SK-N-SH treated with all-trans-retinoic acid at 6 μM for 48 hours (cell line): ENCODE measurements at regions not wholly inside any gene's neighbourhood (a gene's known extent, or its start where the extent isn't known, plus 50 kb on each side); places are given as distances from the start of the nearest gene placed in this dataset.

Source experiments
- ATAC-seq: fragments of 200-7000 bp; cut with Tn5 transposase; 3 replicates; pipeline ENCODE4 v1.9.1; 2020; ENCODE audit warnings: mild to moderate bottlenecking, moderate library complexity
- ARNTL ChIP-seq: fragments of 450-650 bp; formaldehyde crosslinking; IDR thresholded peaks from 2 replicates; pipeline ENCODE4 v1.5.0; 2020; ENCODE audit warnings: low read depth, mild to moderate bottlenecking, moderate library complexity, borderline replicate concordance
- CSDC2 ChIP-seq: fragments of 250-450 bp; sonication (Bioruptor Pico); IDR thresholded peaks from 2 replicates; pipeline ENCODE4 v1.5.0; 2020; ENCODE audit warnings: mild to moderate bottlenecking, moderate library complexity
- ESRRG ChIP-seq: fragments of 250-450 bp; sonication (Bioruptor Pico); IDR thresholded peaks from 2 replicates; pipeline ENCODE4 v1.6.1; 2021; ENCODE audit warnings: mild to moderate bottlenecking
- RARB ChIP-seq: fragments of 250-450 bp; sonication (Bioruptor Pico); IDR thresholded peaks from 2 replicates; pipeline ENCODE4 v1.8.0; 2021; ENCODE audit warnings: mild to moderate bottlenecking, moderate library complexity
- SNAI2 ChIP-seq: fragments of 250-450 bp; sonication (Bioruptor Pico); IDR thresholded peaks from 2 replicates; pipeline ENCODE4 v1.5.0; 2020; ENCODE audit warnings: mild to moderate bottlenecking, moderate library complexity
- TCF4 ChIP-seq: fragments of 250-450 bp; sonication (Bioruptor Pico); IDR thresholded peaks from 2 replicates; pipeline ENCODE4 v1.8.0; 2021; ENCODE audit warnings: mild to moderate bottlenecking, moderate library complexity, borderline replicate concordance
- TOX ChIP-seq: fragments of 250-450 bp; sonication (Bioruptor Pico); IDR thresholded peaks from 2 replicates; pipeline ENCODE4 v1.8.0; 2021; ENCODE audit warnings: mild to moderate bottlenecking, moderate library complexity, borderline replicate concordance
- ZC3H10 ChIP-seq: fragments of 250-450 bp; sonication (Bioruptor Pico); IDR thresholded peaks from 2 replicates; pipeline ENCODE4 v1.5.1; 2021; ENCODE audit warnings: mild to moderate bottlenecking, moderate library complexity
- ZFP3 ChIP-seq: fragments of 250-450 bp; sonication (Bioruptor Pico); IDR thresholded peaks from 2 replicates; pipeline ENCODE4 v1.5.0; 2020; ENCODE audit warnings: mild to moderate bottlenecking, moderate library complexity
- ZFP30 ChIP-seq: fragments of 450-650 bp; formaldehyde crosslinking; IDR thresholded peaks from 2 replicates; pipeline ENCODE4 v1.5.0; 2022; ENCODE audit warnings: mild to moderate bottlenecking, moderate library complexity
- ZNF8 ChIP-seq: fragments of 450-650 bp; formaldehyde crosslinking; IDR thresholded peaks from 2 replicates; pipeline ENCODE4 v1.5.0; 2020; ENCODE audit warnings: mild to moderate bottlenecking, moderate library complexity
- TF ChIP-seq, protein P1 (sequence below): fragments of 250-450 bp; sonication (Bioruptor Pico); IDR thresholded peaks from 2 replicates; pipeline ENCODE4 v1.8.0; 2021; ENCODE audit warnings: low read depth, mild to moderate bottlenecking, moderate library complexity, borderline replicate concordance
- TF ChIP-seq, protein P2 (sequence below): fragments of 250-450 bp; sonication (Bioruptor Pico); IDR thresholded peaks from 2 replicates; pipeline ENCODE4 v1.8.0; 2020; ENCODE audit warnings: mild to moderate bottlenecking, moderate library complexity, borderline replicate concordance
- TF ChIP-seq, protein P3 (sequence below): fragments of 250-450 bp; sonication (Bioruptor Pico); IDR thresholded peaks from 2 replicates; pipeline ENCODE4 v1.5.0; 2020; ENCODE audit warnings: mild to moderate bottlenecking, moderate library complexity
- TF ChIP-seq, protein P4 (sequence below): fragments of 250-450 bp; sonication (Bioruptor Pico); IDR thresholded peaks from 2 replicates; pipeline ENCODE4 v1.5.1; 2021; ENCODE audit warnings: mild to moderate bottlenecking, moderate library complexity

DNA sequence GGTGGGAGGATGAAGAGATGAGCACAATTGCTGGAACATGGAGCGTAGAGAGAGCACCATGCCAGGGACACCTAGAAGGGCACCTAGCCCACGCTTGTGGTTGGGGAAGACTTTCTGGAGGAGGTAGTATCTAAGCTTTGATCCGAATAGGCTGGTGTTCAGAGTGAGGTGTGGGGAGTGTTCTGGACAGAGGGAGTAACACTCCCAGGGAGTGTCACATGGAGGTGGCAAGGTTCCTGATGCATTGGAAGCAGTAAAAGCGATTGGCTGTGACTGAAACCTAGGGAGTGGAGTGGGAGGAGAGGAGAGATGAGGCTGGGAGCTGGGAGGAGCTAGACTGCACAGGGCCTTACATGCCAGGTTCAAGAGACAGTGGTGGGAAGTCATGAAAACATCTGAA lies 188.0 kb upstream of the NCAM1 start:
- TF ChIP-seq, protein P1, sequence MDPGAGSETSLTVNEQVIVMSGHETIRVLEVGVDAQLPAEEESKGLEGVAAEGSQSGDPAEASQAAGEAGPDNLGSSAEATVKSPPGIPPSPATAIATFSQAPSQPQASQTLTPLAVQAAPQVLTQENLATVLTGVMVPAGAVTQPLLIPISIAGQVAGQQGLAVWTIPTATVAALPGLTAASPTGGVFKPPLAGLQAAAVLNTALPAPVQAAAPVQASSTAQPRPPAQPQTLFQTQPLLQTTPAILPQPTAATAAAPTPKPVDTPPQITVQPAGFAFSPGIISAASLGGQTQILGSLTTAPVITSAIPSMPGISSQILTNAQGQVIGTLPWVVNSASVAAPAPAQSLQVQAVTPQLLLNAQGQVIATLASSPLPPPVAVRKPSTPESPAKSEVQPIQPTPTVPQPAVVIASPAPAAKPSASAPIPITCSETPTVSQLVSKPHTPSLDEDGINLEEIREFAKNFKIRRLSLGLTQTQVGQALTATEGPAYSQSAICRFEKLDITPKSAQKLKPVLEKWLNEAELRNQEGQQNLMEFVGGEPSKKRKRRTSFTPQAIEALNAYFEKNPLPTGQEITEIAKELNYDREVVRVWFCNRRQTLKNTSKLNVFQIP (CRISPR knock-in tag), result no peak
- TF ChIP-seq ZFP3 (CRISPR knock-in tag) (no peak), ZFP30 (CRISPR knock-in tag) (no peak), RARB (CRISPR knock-in tag) (no peak), ZNF8 (CRISPR knock-in tag) (no peak), ESRRG (CRISPR knock-in tag) (no peak), ARNTL (CRISPR knock-in tag) (no peak), TCF4 (no peak), TOX (CRISPR knock-in tag) (no peak)
- TF ChIP-seq, protein P2, sequence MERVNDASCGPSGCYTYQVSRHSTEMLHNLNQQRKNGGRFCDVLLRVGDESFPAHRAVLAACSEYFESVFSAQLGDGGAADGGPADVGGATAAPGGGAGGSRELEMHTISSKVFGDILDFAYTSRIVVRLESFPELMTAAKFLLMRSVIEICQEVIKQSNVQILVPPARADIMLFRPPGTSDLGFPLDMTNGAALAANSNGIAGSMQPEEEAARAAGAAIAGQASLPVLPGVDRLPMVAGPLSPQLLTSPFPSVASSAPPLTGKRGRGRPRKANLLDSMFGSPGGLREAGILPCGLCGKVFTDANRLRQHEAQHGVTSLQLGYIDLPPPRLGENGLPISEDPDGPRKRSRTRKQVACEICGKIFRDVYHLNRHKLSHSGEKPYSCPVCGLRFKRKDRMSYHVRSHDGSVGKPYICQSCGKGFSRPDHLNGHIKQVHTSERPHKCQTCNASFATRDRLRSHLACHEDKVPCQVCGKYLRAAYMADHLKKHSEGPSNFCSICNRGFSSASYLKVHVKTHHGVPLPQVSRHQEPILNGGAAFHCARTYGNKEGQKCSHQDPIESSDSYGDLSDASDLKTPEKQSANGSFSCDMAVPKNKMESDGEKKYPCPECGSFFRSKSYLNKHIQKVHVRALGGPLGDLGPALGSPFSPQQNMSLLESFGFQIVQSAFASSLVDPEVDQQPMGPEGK, result no peak
- TF ChIP-seq, protein P3, sequence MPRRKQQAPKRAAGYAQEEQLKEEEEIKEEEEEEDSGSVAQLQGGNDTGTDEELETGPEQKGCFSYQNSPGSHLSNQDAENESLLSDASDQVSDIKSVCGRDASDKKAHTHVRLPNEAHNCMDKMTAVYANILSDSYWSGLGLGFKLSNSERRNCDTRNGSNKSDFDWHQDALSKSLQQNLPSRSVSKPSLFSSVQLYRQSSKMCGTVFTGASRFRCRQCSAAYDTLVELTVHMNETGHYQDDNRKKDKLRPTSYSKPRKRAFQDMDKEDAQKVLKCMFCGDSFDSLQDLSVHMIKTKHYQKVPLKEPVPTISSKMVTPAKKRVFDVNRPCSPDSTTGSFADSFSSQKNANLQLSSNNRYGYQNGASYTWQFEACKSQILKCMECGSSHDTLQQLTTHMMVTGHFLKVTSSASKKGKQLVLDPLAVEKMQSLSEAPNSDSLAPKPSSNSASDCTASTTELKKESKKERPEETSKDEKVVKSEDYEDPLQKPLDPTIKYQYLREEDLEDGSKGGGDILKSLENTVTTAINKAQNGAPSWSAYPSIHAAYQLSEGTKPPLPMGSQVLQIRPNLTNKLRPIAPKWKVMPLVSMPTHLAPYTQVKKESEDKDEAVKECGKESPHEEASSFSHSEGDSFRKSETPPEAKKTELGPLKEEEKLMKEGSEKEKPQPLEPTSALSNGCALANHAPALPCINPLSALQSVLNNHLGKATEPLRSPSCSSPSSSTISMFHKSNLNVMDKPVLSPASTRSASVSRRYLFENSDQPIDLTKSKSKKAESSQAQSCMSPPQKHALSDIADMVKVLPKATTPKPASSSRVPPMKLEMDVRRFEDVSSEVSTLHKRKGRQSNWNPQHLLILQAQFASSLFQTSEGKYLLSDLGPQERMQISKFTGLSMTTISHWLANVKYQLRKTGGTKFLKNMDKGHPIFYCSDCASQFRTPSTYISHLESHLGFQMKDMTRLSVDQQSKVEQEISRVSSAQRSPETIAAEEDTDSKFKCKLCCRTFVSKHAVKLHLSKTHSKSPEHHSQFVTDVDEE (CRISPR knock-in tag), result no peak
- TF ChIP-seq, protein P4, sequence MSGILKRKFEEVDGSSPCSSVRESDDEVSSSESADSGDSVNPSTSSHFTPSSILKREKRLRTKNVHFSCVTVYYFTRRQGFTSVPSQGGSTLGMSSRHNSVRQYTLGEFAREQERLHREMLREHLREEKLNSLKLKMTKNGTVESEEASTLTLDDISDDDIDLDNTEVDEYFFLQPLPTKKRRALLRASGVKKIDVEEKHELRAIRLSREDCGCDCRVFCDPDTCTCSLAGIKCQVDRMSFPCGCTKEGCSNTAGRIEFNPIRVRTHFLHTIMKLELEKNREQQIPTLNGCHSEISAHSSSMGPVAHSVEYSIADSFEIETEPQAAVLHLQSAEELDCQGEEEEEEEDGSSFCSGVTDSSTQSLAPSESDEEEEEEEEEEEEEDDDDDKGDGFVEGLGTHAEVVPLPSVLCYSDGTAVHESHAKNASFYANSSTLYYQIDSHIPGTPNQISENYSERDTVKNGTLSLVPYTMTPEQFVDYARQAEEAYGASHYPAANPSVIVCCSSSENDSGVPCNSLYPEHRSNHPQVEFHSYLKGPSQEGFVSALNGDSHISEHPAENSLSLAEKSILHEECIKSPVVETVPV, result no peak
- no peak for ATAC-seq

DNA sequence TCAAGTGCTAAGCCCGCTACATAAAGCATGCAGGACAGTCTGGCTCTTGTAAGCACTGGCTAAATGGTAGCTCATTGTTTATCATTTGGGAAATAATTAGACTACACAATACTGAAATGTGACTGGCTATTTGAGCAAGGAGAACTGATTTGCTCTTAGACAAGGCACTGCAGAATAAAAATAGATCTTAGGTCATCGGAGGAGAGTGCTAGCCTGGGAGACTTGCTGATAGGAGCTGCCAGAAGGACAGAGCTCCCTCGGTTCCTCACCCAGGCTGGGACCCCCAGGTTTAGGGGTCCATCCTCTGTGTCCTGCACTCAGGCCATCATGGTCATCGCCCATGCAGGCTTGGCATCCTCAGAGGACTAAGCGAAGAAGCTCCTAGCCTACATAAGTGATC lies 184.4 kb upstream of the NCAM1 start:
- TF ChIP-seq CSDC2 (CRISPR knock-in tag) (no peak), ZFP3 (CRISPR knock-in tag) (no peak)
- ATAC-seq, result no peak

DNA sequence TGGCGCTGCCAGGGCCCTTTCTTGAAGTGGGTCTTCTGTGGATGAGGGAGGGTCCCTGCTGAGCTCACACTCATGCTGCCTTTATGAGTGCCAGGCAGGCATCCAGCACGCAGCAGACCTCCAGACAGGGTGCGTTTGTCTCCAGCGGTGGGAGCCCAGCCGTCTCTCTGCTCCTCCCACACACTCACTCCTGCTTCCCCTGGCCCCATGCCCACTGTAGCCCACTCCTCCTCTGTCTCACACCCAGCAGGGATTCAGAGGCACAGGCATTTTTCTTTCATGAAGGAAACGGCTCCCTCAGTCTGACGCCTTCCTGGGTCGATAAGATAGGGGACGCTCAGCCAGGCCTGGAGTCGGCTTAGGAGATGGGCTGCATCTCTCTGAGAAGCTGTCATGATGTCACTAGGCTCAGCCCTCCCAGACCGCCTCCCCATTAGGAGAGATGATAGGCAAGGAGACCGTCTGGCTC lies 183.9 kb upstream of the NCAM1 start:
- no peak; the same call in 2 of the 3 replicates for ATAC-seq
- TF ChIP-seq TOX (CRISPR knock-in tag), result no peak
- TF ChIP-seq, protein P4, result 0 out of 2 replicates have a peak, but pooled peaks have one; percentile 18
- no peak for TF ChIP-seq TCF4
- TF ChIP-seq RARB (CRISPR knock-in tag), result no peak
- TF ChIP-seq, all 23 proteins: peak for 1

DNA sequence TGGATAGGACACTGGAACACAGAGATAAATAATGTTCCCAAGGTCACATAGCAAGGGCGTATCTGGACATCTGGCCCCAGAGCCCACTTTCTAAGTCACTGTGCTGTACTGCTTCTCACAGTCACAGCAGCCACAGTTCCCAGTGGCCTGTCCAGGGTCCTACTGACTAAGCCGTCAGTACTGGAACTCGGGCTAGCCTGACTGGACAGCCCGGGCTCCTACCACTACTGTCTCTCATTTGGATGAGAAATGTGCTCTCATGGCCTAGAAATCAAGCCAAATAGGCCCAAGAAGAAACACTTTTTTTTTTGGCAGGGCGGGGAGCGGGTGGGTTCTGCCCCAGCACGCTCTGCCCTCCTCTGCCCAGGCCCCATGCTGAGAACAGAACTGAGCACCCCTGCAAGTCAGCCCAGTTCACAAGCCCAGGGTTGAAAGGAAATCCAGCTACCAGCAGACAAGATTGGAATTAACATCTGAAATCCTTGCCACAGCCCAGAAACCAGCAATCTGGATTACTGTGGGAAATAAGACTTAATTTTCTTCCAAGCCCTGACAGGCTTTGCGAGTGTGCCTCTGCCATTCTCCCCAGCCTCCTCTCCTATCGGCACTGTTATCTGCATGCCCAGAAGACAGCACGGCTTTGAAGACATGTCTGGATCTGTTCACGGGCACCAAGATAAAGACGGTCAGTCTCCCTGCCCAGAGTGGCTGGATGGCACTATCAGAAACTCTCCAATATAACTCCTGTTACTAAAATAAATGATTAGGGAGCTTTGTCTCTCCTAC lies 182.9 kb upstream of the NCAM1 start:
- TF ChIP-seq CSDC2 (CRISPR knock-in tag), result no peak
- TF ChIP-seq, protein P3 (CRISPR knock-in tag), result 0 out of 2 replicates have a peak, but pooled peaks have one; percentile 18
- no peak for TF ChIP-seq SNAI2 (CRISPR knock-in tag)
- no peak for TF ChIP-seq ZC3H10 (CRISPR knock-in tag)
- TF ChIP-seq TCF4, result peak; percentile 35; the same call in 1 of the 2 replicates
- no peak; the same call in 2 of the 3 replicates for ATAC-seq
